ENCODE measurements at regions not wholly inside any gene's neighbourhood (a gene's known extent, or its start where the extent isn't known, plus 50 kb on each side); places are given as distances from the start of the nearest gene placed in this dataset.

- no peak for DNase-seq (ENCODE audit: low read depth)
- H3K4me3 ChIP-seq (ENCODE audit: low read depth, low read length), result no peak overlapping the region
- no peak for TF ChIP-seq CTCF (IDR thresholded peaks at IDR 0.05; ENCODE audit: insufficient read depth, low read depth, low read length)
These were observed 465.0 kb downstream of the TSHZ3 start for GRCh38 chr19:30884146-30884812.

- no peak overlapping the region for H3K4me3 ChIP-seq (ENCODE audit: low read depth, low read length)
- no peak for DNase-seq (ENCODE audit: low read depth)
- no peak for TF ChIP-seq CTCF (IDR thresholded peaks at IDR 0.05; ENCODE audit: insufficient read depth, low read depth, low read length)
These were observed 466.2 kb downstream of the TSHZ3 start for GRCh38 chr19:30883071-30883470.

GRCh38 chr19:30882411-30883005 is 466.7 kb downstream of the TSHZ3 start:
- H3K4me3 ChIP-seq (ENCODE audit: low read depth, low read length), result no peak overlapping the region
- DNase-seq (ENCODE audit: low read depth), result no peak
- TF ChIP-seq CTCF (IDR thresholded peaks at IDR 0.05; ENCODE audit: insufficient read depth, low read depth, low read length), result no peak

GRCh38 chr19:30881930-30882329 is 467.3 kb downstream of the TSHZ3 start:
- DNase-seq (ENCODE audit: low read depth), result no peak
- no peak overlapping the region for H3K4me3 ChIP-seq (ENCODE audit: low read depth, low read length)
- TF ChIP-seq CTCF (IDR thresholded peaks at IDR 0.05; ENCODE audit: insufficient read depth, low read depth, low read length), result no peak

GRCh38 chr19:30881281-30881680 is 468.0 kb downstream of the TSHZ3 start:
- DNase-seq (ENCODE audit: low read depth), result no peak
- TF ChIP-seq CTCF (IDR thresholded peaks at IDR 0.05; ENCODE audit: insufficient read depth, low read depth, low read length), result no peak
- H3K4me3 ChIP-seq (ENCODE audit: low read depth, low read length), result no peak overlapping the region

- no peak for DNase-seq (ENCODE audit: low read depth)
- no peak for TF ChIP-seq CTCF (IDR thresholded peaks at IDR 0.05; ENCODE audit: insufficient read depth, low read depth, low read length)
- no peak overlapping the region for H3K4me3 ChIP-seq (ENCODE audit: low read depth, low read length)
These were observed 468.7 kb downstream of the TSHZ3 start for GRCh38 chr19:30880551-30880950.

GRCh38 chr19:30880151-30880550 is 469.1 kb downstream of the TSHZ3 start:
- H3K4me3 ChIP-seq (ENCODE audit: low read depth, low read length), result no peak overlapping the region
- TF ChIP-seq CTCF (IDR thresholded peaks at IDR 0.05; ENCODE audit: insufficient read depth, low read depth, low read length), result no peak
- DNase-seq (ENCODE audit: low read depth), result no peak

All from fibroblast of villous mesenchyme (primary cell).